IPS-15b (cell line): ENCODE measurements at regions not wholly inside any gene's neighbourhood (a gene's known extent, or its start where the extent isn't known, plus 50 kb on each side); places are given as distances from the start of the nearest gene placed in this dataset.
"Not testable (repeated sequence)": the region's sequence is repeated elsewhere in the genome, so short reads cannot be mapped to it uniquely, and the experiment has no call there.

Source experiments
- H3K27me3 ChIP-seq: one replicate; pipeline ENCODE4 v1.6.1; 2013; ENCODE audit warnings: low read length; ENCODE audit not compliant: control insufficient read depth, insufficient read depth
- H3K36me3 ChIP-seq: one replicate; pipeline ENCODE4 v1.6.1; 2013; ENCODE audit warnings: low read length; ENCODE audit not compliant: control insufficient read depth, insufficient read depth
- H3K4me1 ChIP-seq: one replicate; pipeline ENCODE4 v1.6.1; 2013; ENCODE audit warnings: mild to moderate bottlenecking, low read length; ENCODE audit not compliant: control insufficient read depth, insufficient read depth
- H3K4me3 ChIP-seq: one replicate; pipeline ENCODE4 v1.5.1; 2013; ENCODE audit warnings: low read depth, low read length
- H3K9ac ChIP-seq: one replicate; pipeline ENCODE4 v1.6.1; 2013; ENCODE audit warnings: low read depth, mild to moderate bottlenecking, low read length
- H3K9me3 ChIP-seq: one replicate; pipeline ENCODE4 v1.6.1; 2013; ENCODE audit warnings: mild to moderate bottlenecking, low read length; ENCODE audit not compliant: control insufficient read depth, insufficient read depth

DNA sequence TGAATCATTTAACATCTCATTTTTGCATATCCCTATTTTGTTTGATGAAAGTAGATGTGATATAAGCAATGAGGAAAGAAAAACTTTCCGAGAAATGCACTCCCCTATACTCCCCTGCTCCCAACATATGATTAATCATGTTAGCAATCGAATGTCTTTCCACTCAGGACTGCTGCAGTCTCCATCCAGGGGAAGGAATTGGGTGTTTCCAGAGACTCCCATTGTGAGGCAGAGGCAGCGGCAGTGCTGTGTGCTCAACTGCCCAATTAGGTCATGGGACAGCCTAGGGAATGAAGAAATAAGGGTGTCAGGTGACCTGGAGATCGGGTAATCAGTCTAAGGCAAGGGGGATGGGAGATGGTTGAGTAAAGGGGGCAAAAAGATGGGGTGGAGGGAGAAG is 268.6 kb upstream of the MEIS2 start:
- Histone ChIP-seq H3K36me3 (no peaks in the 10 kb centered on the region), H3K9ac (no peak overlapping the region), H3K27me3 (no peaks in the 10 kb centered on the region), H3K9me3 (no peaks in the 10 kb centered on the region), H3K4me1 (no peaks in the 10 kb centered on the region), H3K4me3 (no peak overlapping the region)

DNA sequence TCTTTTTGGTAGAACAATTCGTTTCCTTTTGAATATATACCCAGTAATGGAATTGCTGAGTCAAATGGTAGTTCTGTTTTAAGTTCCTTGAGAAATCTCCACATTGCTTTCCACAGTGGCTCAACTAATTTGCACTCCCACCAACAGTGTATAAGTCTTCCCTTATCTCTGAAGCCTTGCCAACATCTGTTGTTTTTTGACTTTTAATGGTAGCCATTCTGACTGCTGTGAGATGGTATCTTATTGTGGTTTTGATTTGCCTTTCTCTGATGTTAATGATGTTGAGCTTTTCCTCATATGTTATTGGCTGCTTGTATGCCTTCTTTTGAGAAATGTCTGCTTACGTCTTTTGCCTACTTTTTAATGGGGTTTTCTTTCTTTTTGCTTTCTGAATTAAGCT is 270.6 kb upstream of the MEIS2 start:
- Histone ChIP-seq H3K36me3 (no peaks in the 10 kb centered on the region), H3K9ac (no peak overlapping the region), H3K9me3 (no peaks in the 10 kb centered on the region), H3K4me3 (no peak overlapping the region), H3K27me3 (no peaks in the 10 kb centered on the region), H3K4me1 (no peaks in the 10 kb centered on the region)

DNA sequence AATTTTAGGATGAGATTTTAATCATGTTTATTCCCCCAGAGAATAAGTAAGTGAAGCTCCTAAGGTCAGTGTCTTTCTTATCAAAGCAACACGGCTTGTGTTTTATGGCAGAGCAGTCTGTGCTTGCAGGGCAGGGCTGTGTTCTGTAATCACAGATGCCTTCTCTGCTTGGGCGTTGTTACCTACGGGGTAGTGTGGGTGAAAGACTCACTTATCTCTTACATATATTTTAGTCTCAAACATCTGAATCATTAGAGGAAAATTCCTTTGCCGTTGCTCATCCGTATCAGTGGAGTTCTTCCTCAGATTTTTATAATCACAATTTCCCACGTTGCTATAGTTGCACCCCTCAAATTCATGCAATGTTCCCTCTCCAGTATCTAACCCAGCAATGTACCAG is 271.7 kb upstream of the MEIS2 start:
- no peak overlapping the region for H3K4me3 ChIP-seq
- no peaks in the 10 kb centered on the region for H3K4me1 ChIP-seq
- no peak overlapping the region for H3K9ac ChIP-seq
- H3K27me3 ChIP-seq: no peaks in the 10 kb centered on the region
- H3K9me3 ChIP-seq: no peaks in the 10 kb centered on the region
- no peaks in the 10 kb centered on the region for H3K36me3 ChIP-seq

DNA sequence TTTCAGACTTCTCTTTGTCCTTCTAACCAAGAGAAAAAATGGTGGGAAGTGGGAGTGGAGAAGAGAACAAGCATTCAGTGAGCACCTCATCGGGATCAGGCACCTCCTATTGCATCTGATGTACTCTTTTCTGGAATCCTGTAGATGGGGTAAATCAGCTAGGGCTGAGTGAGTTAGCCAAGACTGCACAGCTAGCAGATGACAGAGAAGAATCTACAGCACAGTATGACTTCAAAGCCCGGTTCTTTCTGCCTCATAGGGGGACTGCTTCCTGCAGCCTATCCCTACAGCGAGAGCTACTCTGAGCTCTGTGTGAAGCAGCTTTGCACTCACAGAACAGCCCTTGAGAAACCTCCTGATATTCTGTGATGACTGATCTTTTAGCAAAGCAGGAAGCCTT is 275.2 kb upstream of the MEIS2 start:
- H3K4me3 ChIP-seq: no peak overlapping the region
- no peaks in the 10 kb centered on the region for H3K9me3 ChIP-seq
- no peaks in the 10 kb centered on the region for H3K27me3 ChIP-seq
- H3K36me3 ChIP-seq: no peaks in the 10 kb centered on the region
- no peaks in the 10 kb centered on the region for H3K4me1 ChIP-seq
- no peak overlapping the region for H3K9ac ChIP-seq

DNA sequence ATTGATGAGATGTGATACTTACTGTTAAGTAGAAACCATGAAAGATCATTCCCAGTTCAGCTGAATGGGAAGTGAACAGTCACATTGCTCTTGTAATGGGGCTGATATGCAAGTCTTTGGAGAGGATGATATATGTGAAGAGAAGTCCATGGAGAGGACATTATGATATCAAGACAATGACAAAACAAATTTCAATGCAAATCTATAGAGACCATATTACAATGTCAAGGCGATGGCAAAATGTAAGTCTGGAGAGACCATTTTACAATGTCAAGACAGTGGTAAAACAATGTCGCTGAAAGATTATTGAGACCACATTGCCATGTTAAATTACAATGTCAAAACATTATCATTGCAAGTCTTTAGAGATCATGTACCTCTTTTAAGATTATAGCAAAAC is 277.1 kb upstream of the MEIS2 start:
- Histone ChIP-seq H3K4me1 (no peaks in the 10 kb centered on the region), H3K36me3 (no peaks in the 10 kb centered on the region), H3K9me3 (no peaks in the 10 kb centered on the region), H3K27me3 (no peaks in the 10 kb centered on the region), H3K4me3 (no peak overlapping the region), H3K9ac (no peak overlapping the region)

DNA sequence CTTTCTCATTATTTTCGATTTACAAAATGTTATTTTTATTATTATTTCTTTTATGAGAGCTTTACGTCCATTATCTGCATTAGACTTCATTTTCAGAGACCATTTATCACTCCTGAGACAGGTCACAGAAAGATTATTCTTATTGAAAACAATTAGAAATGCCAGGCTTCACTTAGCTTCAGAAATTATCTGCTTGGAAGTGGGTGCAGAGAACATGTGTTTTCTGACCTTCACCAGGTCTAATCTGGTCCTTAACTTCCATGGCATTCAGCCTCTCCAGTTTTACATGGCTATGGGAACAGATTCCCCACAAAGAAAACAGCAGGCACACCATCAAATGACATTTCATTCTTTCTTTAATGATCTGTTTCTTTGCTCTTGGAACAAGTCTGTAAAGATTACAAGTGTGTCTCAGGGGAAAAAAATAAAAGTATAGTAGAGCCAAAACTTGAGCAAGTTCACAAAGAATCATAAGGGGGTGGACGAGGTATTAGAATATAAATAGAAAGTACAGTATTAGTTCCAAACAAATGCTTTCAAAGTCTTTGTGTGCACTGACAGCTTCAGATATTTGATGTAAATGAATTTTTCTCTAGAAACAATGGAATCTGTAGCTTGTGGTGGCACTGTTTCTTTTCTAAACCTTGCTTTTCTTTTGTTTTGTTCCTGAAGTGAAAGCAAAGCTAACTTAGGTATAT is 294.2 kb upstream of the MEIS2 start:
- no peaks in the 10 kb centered on the region for H3K27me3 ChIP-seq
- no peaks in the 10 kb centered on the region for H3K4me1 ChIP-seq
- no peaks in the 10 kb centered on the region for H3K36me3 ChIP-seq
- no peak overlapping the region for H3K9ac ChIP-seq
- no peak overlapping the region for H3K4me3 ChIP-seq
- no peaks in the 10 kb centered on the region for H3K9me3 ChIP-seq

DNA sequence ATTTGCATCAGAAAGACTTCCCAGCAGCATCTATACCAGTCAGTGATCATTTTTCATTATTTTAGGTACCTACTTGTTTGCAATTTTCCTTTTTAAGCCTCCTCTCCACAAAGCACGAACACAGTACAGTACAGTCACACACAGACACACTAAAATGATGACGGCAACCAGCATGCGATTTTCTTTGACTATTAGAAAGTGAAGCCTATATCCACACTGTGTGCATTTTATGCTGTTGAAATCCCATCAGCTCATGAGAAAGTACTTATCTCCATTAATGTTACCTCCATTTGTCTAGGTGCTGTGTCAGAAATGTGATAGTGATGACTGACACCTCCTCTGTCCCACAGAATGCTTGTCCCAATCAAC is 294.7 kb upstream of the MEIS2 start:
- Histone ChIP-seq H3K4me3 (no peak overlapping the region), H3K4me1 (no peaks in the 10 kb centered on the region), H3K27me3 (no peaks in the 10 kb centered on the region), H3K36me3 (no peaks in the 10 kb centered on the region), H3K9me3 (no peaks in the 10 kb centered on the region), H3K9ac (no peak overlapping the region)

DNA sequence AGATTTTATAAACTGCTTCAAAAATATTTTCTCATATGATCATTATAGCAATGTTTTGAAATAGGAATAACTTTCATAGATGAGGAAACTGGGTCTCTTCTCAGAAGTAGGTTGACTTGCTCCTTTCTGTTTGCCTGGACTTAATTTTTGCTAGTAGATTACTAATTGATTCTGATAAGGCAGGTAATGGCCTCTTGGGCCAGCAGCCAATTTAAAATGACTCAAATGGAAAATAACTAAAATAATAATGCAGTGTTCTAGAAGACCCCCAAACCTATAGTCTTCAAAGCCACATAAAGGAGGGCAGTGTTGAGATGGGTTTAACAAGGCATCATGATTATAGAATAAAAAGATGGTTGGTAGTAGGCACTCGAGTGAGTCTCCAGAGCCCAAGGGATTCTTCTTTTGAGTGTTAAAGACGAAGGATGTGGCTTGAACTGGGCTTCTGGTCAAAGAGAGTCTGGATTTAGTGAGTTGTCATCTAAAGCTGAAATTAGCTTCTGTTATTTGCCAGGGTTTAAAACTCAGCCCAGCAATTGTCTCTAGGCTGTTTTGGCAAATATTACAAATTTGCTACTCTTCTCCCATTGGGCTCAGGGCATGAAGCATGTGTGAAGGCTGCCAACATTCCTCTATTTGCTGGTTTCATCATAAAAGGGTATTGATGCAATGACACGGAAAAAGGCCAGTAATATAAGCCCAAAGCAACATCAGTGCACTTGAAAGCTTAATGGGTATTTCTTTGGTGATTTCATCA is 297.1 kb upstream of the MEIS2 start:
- Histone ChIP-seq H3K27me3 (no peaks in the 10 kb centered on the region), H3K9ac (no peak overlapping the region), H3K9me3 (no peaks in the 10 kb centered on the region), H3K36me3 (no peaks in the 10 kb centered on the region), H3K4me3 (no peak overlapping the region), H3K4me1 (no peaks in the 10 kb centered on the region)

DNA sequence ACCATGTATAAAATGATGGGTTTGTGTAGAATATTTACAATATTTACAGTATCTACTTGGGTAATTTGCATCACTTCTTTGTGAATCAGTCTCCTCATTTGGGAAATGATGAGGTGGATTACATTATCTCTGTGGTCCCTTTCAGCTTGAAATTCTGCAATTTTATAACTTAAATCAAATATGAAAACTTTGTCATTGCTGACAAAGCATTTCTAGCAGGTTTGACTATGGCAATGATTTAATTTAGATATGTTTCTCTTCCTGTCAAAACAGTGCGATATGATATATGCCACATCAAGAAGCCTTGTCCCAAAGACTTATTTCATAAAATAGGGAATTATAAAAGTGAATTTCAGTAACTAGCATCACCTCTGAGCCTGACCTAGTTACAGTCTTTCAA is 315.8 kb upstream of the MEIS2 start:
- no peak overlapping the region for H3K4me3 ChIP-seq
- no peaks in the 10 kb centered on the region for H3K9me3 ChIP-seq
- H3K27me3 ChIP-seq: no peaks in the 10 kb centered on the region
- H3K9ac ChIP-seq: no peak overlapping the region
- H3K36me3 ChIP-seq: no peaks in the 10 kb centered on the region
- H3K4me1 ChIP-seq: no peaks in the 10 kb centered on the region

DNA sequence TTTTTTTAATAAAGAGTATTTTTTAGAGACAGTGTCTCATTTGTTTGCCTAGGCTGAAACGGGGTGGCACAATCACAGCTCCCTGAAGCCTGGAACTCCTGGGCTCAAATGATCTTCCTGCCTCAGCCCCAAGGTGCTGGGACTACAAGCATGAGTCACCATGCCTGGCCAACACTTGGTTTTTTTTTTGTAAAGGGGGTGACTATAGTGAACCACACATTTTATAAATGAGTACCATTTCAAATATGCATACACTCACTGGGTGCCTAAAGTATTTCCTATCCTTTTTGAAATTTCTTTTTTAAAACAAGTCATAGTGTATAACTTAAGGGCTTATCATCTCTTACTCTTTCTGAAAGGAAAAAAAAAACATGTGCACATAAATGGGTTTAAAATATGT is 325.2 kb upstream of the MEIS2 start:
- Histone ChIP-seq H3K9me3 (no peaks in the 10 kb centered on the region), H3K9ac (no peak overlapping the region), H3K4me3 (no peak overlapping the region), H3K36me3 (no peaks in the 10 kb centered on the region), H3K27me3 (no peaks in the 10 kb centered on the region), H3K4me1 (no peaks in the 10 kb centered on the region)

DNA sequence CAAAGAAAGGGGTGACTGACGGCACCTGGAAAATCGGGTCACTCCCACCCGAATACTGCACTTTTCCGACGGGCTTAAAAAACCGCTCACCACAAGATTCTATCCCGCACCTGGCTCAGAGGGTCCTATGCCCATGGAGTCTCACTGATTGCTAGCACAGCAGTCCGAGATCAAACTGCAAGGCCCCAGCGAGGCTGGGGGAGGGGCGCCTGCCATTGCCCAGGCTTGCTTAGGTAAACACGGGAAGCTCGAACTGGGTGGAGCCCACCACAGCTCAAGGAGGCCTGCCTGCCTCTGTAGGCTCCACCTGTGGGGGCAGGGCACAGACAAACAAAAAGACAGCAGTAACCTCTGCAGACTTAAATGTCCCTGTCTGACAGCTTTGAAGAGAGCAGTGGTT is 327.0 kb upstream of the MEIS2 start:
- not testable (repeated sequence) for H3K9ac ChIP-seq, H3K27me3 ChIP-seq, H3K9me3 ChIP-seq, H3K36me3 ChIP-seq, H3K4me1 ChIP-seq
- peak overlapping the region; percentile 49 for H3K4me3 ChIP-seq

DNA sequence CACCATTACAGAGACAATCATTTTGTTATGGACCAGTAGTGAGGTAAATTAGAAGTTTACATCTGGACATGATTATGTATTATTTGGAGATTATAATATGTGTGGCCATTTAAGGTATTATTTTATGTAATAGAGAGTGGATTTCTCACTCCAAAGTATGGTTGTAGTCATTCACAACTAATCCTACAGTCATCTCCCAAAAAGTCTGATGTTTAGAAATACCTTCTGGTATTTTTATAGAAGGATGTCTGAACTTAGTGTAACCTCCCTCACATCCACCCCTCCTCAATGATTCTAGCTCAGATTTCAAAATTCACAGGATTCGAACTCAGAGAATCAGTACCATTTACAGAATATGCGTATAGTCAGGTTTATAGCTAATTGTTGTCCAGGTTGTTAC is 346.6 kb upstream of the MEIS2 start:
- Histone ChIP-seq H3K27me3 (no peaks in the 10 kb centered on the region), H3K36me3 (no peaks in the 10 kb centered on the region), H3K9me3 (no peaks in the 10 kb centered on the region), H3K4me3 (no peak overlapping the region), H3K4me1 (no peaks in the 10 kb centered on the region), H3K9ac (no peak overlapping the region)
